ENCODE measurements at regions not wholly inside any gene's neighbourhood (a gene's known extent, or its start where the extent isn't known, plus 50 kb on each side); places are given as distances from the start of the nearest gene placed in this dataset.

GRCh38 chr9:126222363-126222834 is 104.2 kb upstream of the MVB12B start:
- Histone ChIP-seq H3K27ac (ENCODE audit: low read length) (no peak overlapping the region), H4K20me1 (ENCODE audit: insufficient read depth) (no peaks in the 10 kb centered on the region), H3F3A (ENCODE audit: insufficient read depth, low read length, poor library complexity, severe bottlenecking) (no peaks in the 10 kb centered on the region), H3K36me3 (ENCODE audit: insufficient read depth, low read length) (no peaks in the 10 kb centered on the region), H3K27me3 (ENCODE audit: insufficient read depth, low read depth, low read length) (no peaks in the 10 kb centered on the region), H3K9me2 (ENCODE audit: insufficient read depth, low read length) (no peaks in the 10 kb centered on the region), H3K9ac (ENCODE audit: low read length) (no peak overlapping the region), H3K4me2 (ENCODE audit: low read length) (no peak overlapping the region), H3K9me3 (ENCODE audit: low read length) (no peaks in the 10 kb centered on the region), H2AFZ (ENCODE audit: low read depth, low read length) (no peak overlapping the region), H3K4me3 (ENCODE audit: low read length) (no peak overlapping the region), H3K79me2 (replicated peaks; ENCODE audit: insufficient read depth, low read length) (no peaks in the 10 kb centered on the region)
- TF ChIP-seq MXI1 (conservative IDR thresholded peaks at IDR 0.05; ENCODE audit: poor library complexity, severe bottlenecking) (no peak), EP300 (conservative IDR thresholded peaks at IDR 0.05; ENCODE audit: poor library complexity, severe bottlenecking) (no peak), POLR2AphosphoS5 (IDR thresholded peaks at IDR 0.05) (no peak), TAF1 (IDR thresholded peaks at IDR 0.05; ENCODE audit: low read depth) (no peak), SMC3 (conservative IDR thresholded peaks at IDR 0.05; ENCODE audit: poor library complexity) (no peak), REST (IDR thresholded peaks at IDR 0.05; ENCODE audit: borderline replicate concordance) (no peak), EZH2 (IDR thresholded peaks at IDR 0.05; ENCODE audit: borderline replicate concordance, insufficient read depth, low read length, poor library complexity, severe bottlenecking) (no peak), CTCF (IDR thresholded peaks at IDR 0.05; ENCODE audit: poor library complexity, severe bottlenecking) (no peak), RAD21 (conservative IDR thresholded peaks at IDR 0.05) (no peak)

- no peak overlapping the region for H3K27ac ChIP-seq (ENCODE audit: low read length)
- H3K79me2 ChIP-seq (replicated peaks; ENCODE audit: insufficient read depth, low read length) = no peaks in the 10 kb centered on the region
- no peaks in the 10 kb centered on the region for H3F3A ChIP-seq (ENCODE audit: insufficient read depth, low read length, poor library complexity, severe bottlenecking)
- H3K9me3 ChIP-seq (ENCODE audit: low read length) = no peaks in the 10 kb centered on the region
- H3K27me3 ChIP-seq (ENCODE audit: insufficient read depth, low read depth, low read length) = no peaks in the 10 kb centered on the region
- no peak overlapping the region for H3K4me3 ChIP-seq (ENCODE audit: low read length)
- no peaks in the 10 kb centered on the region for H3K36me3 ChIP-seq (ENCODE audit: insufficient read depth, low read length)
- no peak overlapping the region for H3K9ac ChIP-seq (ENCODE audit: low read length)
- TF ChIP-seq RAD21 (conservative IDR thresholded peaks at IDR 0.05) (no peak), MXI1 (conservative IDR thresholded peaks at IDR 0.05; ENCODE audit: poor library complexity, severe bottlenecking) (no peak), TAF1 (IDR thresholded peaks at IDR 0.05; ENCODE audit: low read depth) (no peak)
- no peak overlapping the region for H2AFZ ChIP-seq (ENCODE audit: low read depth, low read length)
- no peaks in the 10 kb centered on the region for H3K9me2 ChIP-seq (ENCODE audit: insufficient read depth, low read length)
- H4K20me1 ChIP-seq (ENCODE audit: insufficient read depth) = no peaks in the 10 kb centered on the region
- H3K4me2 ChIP-seq (ENCODE audit: low read length) = no peak overlapping the region
These were observed 103.7 kb upstream of the MVB12B start for GRCh38 chr9:126222835-126223431.
